ENCODE measurements at regions not wholly inside any gene's neighbourhood (a gene's known extent, or its start where the extent isn't known, plus 50 kb on each side); places are given as distances from the start of the nearest gene placed in this dataset.

DNA sequence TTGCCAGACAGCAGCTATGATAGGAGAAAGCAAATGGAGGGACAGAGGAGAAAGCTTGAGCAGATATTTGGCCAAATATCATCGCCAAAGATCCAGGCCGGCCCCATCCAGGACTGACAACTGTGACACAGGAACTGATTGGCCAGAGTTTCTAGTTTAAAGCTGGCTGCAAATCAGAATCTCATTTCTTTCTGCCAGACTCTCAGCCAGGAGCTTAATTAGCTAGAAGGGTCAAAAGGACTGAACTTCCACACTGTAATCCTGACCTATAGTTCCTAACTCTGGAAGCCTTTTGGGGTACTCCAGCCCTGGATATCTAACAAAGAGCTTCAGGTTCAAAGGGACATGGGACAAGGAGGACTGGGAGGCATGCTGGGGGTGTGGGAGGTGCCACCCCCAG lies 106.7 kb upstream of the GNG12 start:
- Histone ChIP-seq H3K27ac (ENCODE audit: low read depth, low read length) (no peak overlapping the region), H3K4me1 (ENCODE audit: control insufficient read depth in 1 of 2, insufficient read depth in 2 of 2, low read length in 2 of 2) (no peaks in the 10 kb centered on the region), H4K20me1 (ENCODE audit: insufficient read depth) (no peaks in the 10 kb centered on the region), H3K4me3 (replicated peaks in 1 of 2; ENCODE audit: low read depth in 1 of 2, low read length in 2 of 2) (no peak overlapping the region), H3K36me3 (ENCODE audit: control insufficient read depth in 1 of 2, insufficient read depth in 2 of 2, low read length in 2 of 2) (no peaks in the 10 kb centered on the region), H3K9ac (ENCODE audit: low read length) (no peak overlapping the region), H3K79me2 (ENCODE audit: insufficient read depth, low read length) (no peaks in the 10 kb centered on the region), H3K4me2 (ENCODE audit: low read length) (no peak overlapping the region), H3K9me3 (ENCODE audit: control insufficient read depth in 1 of 2, insufficient read depth in 1 of 2, low read depth in 1 of 2, low read length in 2 of 2) (no peaks in the 10 kb centered on the region), H3K27me3 (ENCODE audit: insufficient read depth, low read length) (no peaks in the 10 kb centered on the region), H3K9me2 (ENCODE audit: insufficient read depth) (no peaks in the 10 kb centered on the region), H2AFZ (ENCODE audit: low read depth, low read length, poor library complexity, severe bottlenecking) (no peak overlapping the region)
- DNase-seq (ENCODE audit: low read depth, low spot score) (no peak), ATAC-seq (no peak)
- intact Hi-C loops (cut with micrococcal nuclease): no loop called here
- CTCF ChIA-PET: no interaction called here
- POLR2A ChIA-PET: no interaction called here
- RAD21 ChIA-PET (ENCODE audit: low non-redundant PET in 1 of 2, low total read pairs in 2 of 2, uncharacterized antibody in 2 of 2, unreplicated experiment in 2 of 2): no interaction called here
- BruUV-seq (replicated peaks): no TSS peak
- TF ChIP-seq JUND (IDR thresholded peaks at IDR 0.05): no peak
- TF ChIP-seq SIN3A (IDR thresholded peaks at IDR 0.05; ENCODE audit: low read depth): no peak
- TF ChIP-seq YY1 (IDR thresholded peaks at IDR 0.05; ENCODE audit: extremely low read depth, insufficient replicate concordance, low read depth, low read length): no peak
- no peak for TF ChIP-seq FOSL1 (IDR thresholded peaks at IDR 0.05; ENCODE audit: low read depth)
- TF ChIP-seq, protein P1, sequence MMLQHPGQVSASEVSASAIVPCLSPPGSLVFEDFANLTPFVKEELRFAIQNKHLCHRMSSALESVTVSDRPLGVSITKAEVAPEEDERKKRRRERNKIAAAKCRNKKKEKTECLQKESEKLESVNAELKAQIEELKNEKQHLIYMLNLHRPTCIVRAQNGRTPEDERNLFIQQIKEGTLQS (IDR thresholded peaks at IDR 0.05): no peak
- TF ChIP-seq CEBPB (IDR thresholded peaks at IDR 0.05; ENCODE audit: low read depth): no peak
- TF ChIP-seq, protein P2, sequence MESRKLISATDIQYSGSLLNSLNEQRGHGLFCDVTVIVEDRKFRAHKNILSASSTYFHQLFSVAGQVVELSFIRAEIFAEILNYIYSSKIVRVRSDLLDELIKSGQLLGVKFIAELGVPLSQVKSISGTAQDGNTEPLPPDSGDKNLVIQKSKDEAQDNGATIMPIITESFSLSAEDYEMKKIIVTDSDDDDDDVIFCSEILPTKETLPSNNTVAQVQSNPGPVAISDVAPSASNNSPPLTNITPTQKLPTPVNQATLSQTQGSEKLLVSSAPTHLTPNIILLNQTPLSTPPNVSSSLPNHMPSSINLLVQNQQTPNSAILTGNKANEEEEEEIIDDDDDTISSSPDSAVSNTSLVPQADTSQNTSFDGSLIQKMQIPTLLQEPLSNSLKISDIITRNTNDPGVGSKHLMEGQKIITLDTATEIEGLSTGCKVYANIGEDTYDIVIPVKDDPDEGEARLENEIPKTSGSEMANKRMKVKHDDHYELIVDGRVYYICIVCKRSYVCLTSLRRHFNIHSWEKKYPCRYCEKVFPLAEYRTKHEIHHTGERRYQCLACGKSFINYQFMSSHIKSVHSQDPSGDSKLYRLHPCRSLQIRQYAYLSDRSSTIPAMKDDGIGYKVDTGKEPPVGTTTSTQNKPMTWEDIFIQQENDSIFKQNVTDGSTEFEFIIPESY (IDR thresholded peaks at IDR 0.05; ENCODE audit: extremely low read depth, insufficient replicate concordance, low read length): no peak
- no peak for TF ChIP-seq ZFX (IDR thresholded peaks at IDR 0.05)
- TF ChIP-seq EGR1 (IDR thresholded peaks at IDR 0.05; ENCODE audit: low read depth): no peak
- no peak for TF ChIP-seq CBX3 (IDR thresholded peaks at IDR 0.05; ENCODE audit: low read depth)
- TF ChIP-seq, protein P3, sequence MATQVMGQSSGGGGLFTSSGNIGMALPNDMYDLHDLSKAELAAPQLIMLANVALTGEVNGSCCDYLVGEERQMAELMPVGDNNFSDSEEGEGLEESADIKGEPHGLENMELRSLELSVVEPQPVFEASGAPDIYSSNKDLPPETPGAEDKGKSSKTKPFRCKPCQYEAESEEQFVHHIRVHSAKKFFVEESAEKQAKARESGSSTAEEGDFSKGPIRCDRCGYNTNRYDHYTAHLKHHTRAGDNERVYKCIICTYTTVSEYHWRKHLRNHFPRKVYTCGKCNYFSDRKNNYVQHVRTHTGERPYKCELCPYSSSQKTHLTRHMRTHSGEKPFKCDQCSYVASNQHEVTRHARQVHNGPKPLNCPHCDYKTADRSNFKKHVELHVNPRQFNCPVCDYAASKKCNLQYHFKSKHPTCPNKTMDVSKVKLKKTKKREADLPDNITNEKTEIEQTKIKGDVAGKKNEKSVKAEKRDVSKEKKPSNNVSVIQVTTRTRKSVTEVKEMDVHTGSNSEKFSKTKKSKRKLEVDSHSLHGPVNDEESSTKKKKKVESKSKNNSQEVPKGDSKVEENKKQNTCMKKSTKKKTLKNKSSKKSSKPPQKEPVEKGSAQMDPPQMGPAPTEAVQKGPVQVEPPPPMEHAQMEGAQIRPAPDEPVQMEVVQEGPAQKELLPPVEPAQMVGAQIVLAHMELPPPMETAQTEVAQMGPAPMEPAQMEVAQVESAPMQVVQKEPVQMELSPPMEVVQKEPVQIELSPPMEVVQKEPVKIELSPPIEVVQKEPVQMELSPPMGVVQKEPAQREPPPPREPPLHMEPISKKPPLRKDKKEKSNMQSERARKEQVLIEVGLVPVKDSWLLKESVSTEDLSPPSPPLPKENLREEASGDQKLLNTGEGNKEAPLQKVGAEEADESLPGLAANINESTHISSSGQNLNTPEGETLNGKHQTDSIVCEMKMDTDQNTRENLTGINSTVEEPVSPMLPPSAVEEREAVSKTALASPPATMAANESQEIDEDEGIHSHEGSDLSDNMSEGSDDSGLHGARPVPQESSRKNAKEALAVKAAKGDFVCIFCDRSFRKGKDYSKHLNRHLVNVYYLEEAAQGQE (IDR thresholded peaks at IDR 0.05; ENCODE audit: low read depth): no peak
- no peak for TF ChIP-seq EZH2phosphoT487 (IDR thresholded peaks at IDR 0.05; ENCODE audit: borderline replicate concordance)
- TF ChIP-seq POLR2AphosphoS5 (IDR thresholded peaks at IDR 0.05; ENCODE audit: low read depth, low read length): no peak
- TF ChIP-seq SRF (IDR thresholded peaks at IDR 0.05; ENCODE audit: low read depth): no peak
- TF ChIP-seq ZNF274 (IDR thresholded peaks at IDR 0.05; ENCODE audit: low read depth, low read length): no peak
- TF ChIP-seq EZH2 (IDR thresholded peaks at IDR 0.05): no peak
- TF ChIP-seq, protein P4, sequence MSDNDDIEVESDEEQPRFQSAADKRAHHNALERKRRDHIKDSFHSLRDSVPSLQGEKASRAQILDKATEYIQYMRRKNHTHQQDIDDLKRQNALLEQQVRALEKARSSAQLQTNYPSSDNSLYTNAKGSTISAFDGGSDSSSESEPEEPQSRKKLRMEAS (IDR thresholded peaks at IDR 0.05): no peak
- TF ChIP-seq POLR2A (IDR thresholded peaks at IDR 0.05; ENCODE audit: borderline replicate concordance, extremely low read depth, insufficient read depth, insufficient read length): no peak
- no peak for TF ChIP-seq ELF1 (IDR thresholded peaks at IDR 0.05; ENCODE audit: borderline replicate concordance, low read depth)
